Muscle layer of duodenum (tissue), 2 donors: ENCODE measurements at regions not wholly inside any gene's neighbourhood (a gene's known extent, or its start where the extent isn't known, plus 50 kb on each side); places are given as distances from the start of the nearest gene placed in this dataset.

Experiments
- H3K27ac ChIP-seq: one replicate; pipeline ENCODE4 v1.7.0; 2013; ENCODE audit warnings: mild to moderate bottlenecking, low read length
- H3K27me3 ChIP-seq: one replicate; pipeline ENCODE4 v1.7.0; 2013; ENCODE audit warnings: low read depth, mild to moderate bottlenecking, control low read depth, low read length
- H3K36me3 ChIP-seq, 2 donors: one replicate each; pipeline ENCODE4 v1.7.0; 2013; ENCODE audit warnings: low read length in 2 of 2, control low read depth in 1 of 2, mild to moderate bottlenecking in 1 of 2; ENCODE audit not compliant: insufficient read depth in 2 of 2, control insufficient read depth in 1 of 2
- H3K4me1 ChIP-seq, 2 donors: one replicate each; pipeline ENCODE4 v1.7.0; 2013; ENCODE audit warnings: low read length in 2 of 2, mild to moderate bottlenecking in 2 of 2, control low read depth in 1 of 2, moderate library complexity in 1 of 2; ENCODE audit not compliant: insufficient read depth in 2 of 2, control insufficient read depth in 1 of 2
- H3K4me3 ChIP-seq, 2 donors: one replicate each; pipeline ENCODE4 v1.7.0; 2013; ENCODE audit warnings: low read length in 2 of 2, low read depth in 1 of 2, mild to moderate bottlenecking in 1 of 2
- H3K9me3 ChIP-seq, 2 donors: one replicate each; pipeline ENCODE4 v1.7.0; 2013; ENCODE audit warnings: low read length in 2 of 2, control low read depth in 1 of 2, mild to moderate bottlenecking in 1 of 2; ENCODE audit not compliant: control insufficient read depth in 1 of 2
- donor health status: healthy.

- H3K4me3 ChIP-seq, result no peak overlapping the region
- no peak overlapping the region for H3K27ac ChIP-seq
- peaks cover 0 to 3% of the 10 kb centered on the region in 2 donors for H3K4me1 ChIP-seq
- H3K27me3 ChIP-seq, result no peaks in the 10 kb centered on the region
- H3K36me3 ChIP-seq, result no peaks in the 10 kb centered on the region
- no peaks in the 10 kb centered on the region for H3K9me3 ChIP-seq
Observed at GRCh38 chr17:55563363-55563762, 52.1 kb upstream of the SMIM36 start.

- H3K27me3 ChIP-seq, result no peaks in the 10 kb centered on the region
Observed at GRCh38 chr17:55561973-55562495, 50.8 kb upstream of the SMIM36 start.

GRCh38 chr17:55561316-55561972, 50.2 kb upstream of the SMIM36 start:
- H3K9me3 ChIP-seq, result no peaks in the 10 kb centered on the region
- H3K4me1 ChIP-seq, result no peaks in the 10 kb centered on the region
- no peak overlapping the region for H3K27ac ChIP-seq
- no peaks in the 10 kb centered on the region for H3K36me3 ChIP-seq
- no peak overlapping the region for H3K4me3 ChIP-seq
- no peaks in the 10 kb centered on the region for H3K27me3 ChIP-seq

More at GRCh38 chr17:55561973-55562495, 50.8 kb upstream of the SMIM36 start:
- Histone ChIP-seq H3K36me3 (no peaks in the 10 kb centered on the region), H3K9me3 (no peaks in the 10 kb centered on the region), H3K4me1 (no peaks in the 10 kb centered on the region), H3K4me3 (no peak overlapping the region), H3K27ac (no peak overlapping the region)
